GM23338 (cell line): ENCODE measurements at regions not wholly inside any gene's neighbourhood (a gene's known extent, or its start where the extent isn't known, plus 50 kb on each side); places are given as distances from the start of the nearest gene placed in this dataset.

ENCODE experiments used
- ATAC-seq: fragments of 200-7000 bp; cut with Tn5 transposase; 3 replicates; pipeline ENCODE4 v1.9.1; 2020
- DNase-seq: peaks from one replicate; pipeline ENCODE4 v3.0.0-alpha.2; 2015; ENCODE audit warnings: low spot score
- H2AFZ ChIP-seq: fragments of 200-600 bp; sonication (generic); 2 replicates; pipeline ENCODE4 v1.8.0; 2016; ENCODE audit warnings: antibody characterized with exemption, mild to moderate bottlenecking, moderate library complexity
- H3F3A ChIP-seq: fragments of 200-600 bp; sonication (generic); replicated peaks from 2 replicates; pipeline ENCODE4 v1.8.0; 2017; ENCODE audit warnings: antibody characterized with exemption, mixed run types, low read depth
- H3K27ac ChIP-seq: fragments of 200-600 bp; sonication (generic); 2 replicates; pipeline ENCODE4 v1.6.1; 2016; ENCODE audit warnings: low read depth
- H3K27me3 ChIP-seq: fragments of 200-600 bp; sonication (generic); 2 replicates; pipeline ENCODE4 v1.8.0; 2016; ENCODE audit warnings: mild to moderate bottlenecking, mixed run types, moderate library complexity; ENCODE audit not compliant: insufficient read depth
- H3K36me3 ChIP-seq: fragments of 200-600 bp; sonication (generic); 2 replicates; pipeline ENCODE4 v1.8.0; 2016; ENCODE audit warnings: mild to moderate bottlenecking; ENCODE audit not compliant: insufficient read depth
- H3K4me1 ChIP-seq: fragments of 200-600 bp; sonication (generic); 2 replicates; pipeline ENCODE4 v1.8.0; 2016; ENCODE audit warnings: mild to moderate bottlenecking, moderate library complexity; ENCODE audit not compliant: insufficient read depth
- H3K4me2 ChIP-seq: fragments of 200-600 bp; sonication (generic); 2 replicates; pipeline ENCODE4 v1.7.1; 2017; ENCODE audit warnings: mixed run types
- H3K4me3 ChIP-seq: fragments of 200-600 bp; sonication (generic); 2 replicates; pipeline ENCODE4 v1.6.1; 2016; ENCODE audit warnings: mixed run types
- H3K79me2 ChIP-seq: fragments of 200-600 bp; sonication (generic); replicated peaks from 2 replicates; pipeline ENCODE4 v1.8.0; 2017; ENCODE audit warnings: mild to moderate bottlenecking; ENCODE audit not compliant: insufficient read depth
- H3K9me2 ChIP-seq: fragments of 200-600 bp; sonication (generic); 2 replicates; pipeline ENCODE4 v1.8.0; 2017; ENCODE audit not compliant: insufficient read depth
- H4K20me1 ChIP-seq: fragments of 200-600 bp; sonication (generic); replicated peaks from 2 replicates; pipeline ENCODE4 v1.8.0; 2017; ENCODE audit warnings: mild to moderate bottlenecking; ENCODE audit not compliant: insufficient read depth
- H3K27ac Mint-ChIP-seq: 2 replicates; pipeline ENCODE4 v1.8.0; 2020; ENCODE audit warnings: inconsistent platforms, mild to moderate bottlenecking, moderate library complexity, mixed read lengths
- H3K27me3 Mint-ChIP-seq: 3 replicates; pipeline ENCODE4 v1.8.0; 2022; ENCODE audit warnings: low read depth, mild to moderate bottlenecking, moderate library complexity, mixed read lengths, inconsistent platforms; ENCODE audit not compliant: insufficient read depth, poor library complexity
- H3K36me3 Mint-ChIP-seq: 3 replicates; pipeline ENCODE4 v1.8.0; 2021; ENCODE audit warnings: low read depth, mild to moderate bottlenecking, inconsistent platforms, moderate library complexity, mixed read lengths
- H3K4me1 Mint-ChIP-seq: 3 replicates; pipeline ENCODE4 v1.8.0; 2020; ENCODE audit warnings: mild to moderate bottlenecking, inconsistent platforms, mixed read lengths
- H3K4me3 Mint-ChIP-seq: 3 replicates; pipeline ENCODE4 v1.8.0; 2021; ENCODE audit warnings: moderate library complexity, mild to moderate bottlenecking, inconsistent platforms, mixed read lengths
- H3K9me3 Mint-ChIP-seq: 3 replicates; pipeline ENCODE4 v1.8.0; 2020; ENCODE audit warnings: moderate library complexity, mild to moderate bottlenecking, inconsistent platforms, mixed read lengths
- CREB1 ChIP-seq: fragments of 250-450 bp; sonication (Bioruptor Pico); IDR thresholded peaks from 2 replicates; pipeline ENCODE4 v1.5.0; 2020; ENCODE audit warnings: low read depth, mild to moderate bottlenecking, moderate library complexity
- NANOG ChIP-seq: IDR thresholded peaks from 2 replicates; pipeline ENCODE4 v1.6.1; 2016; ENCODE audit warnings: antibody characterized with exemption, borderline replicate concordance
- POLR2AphosphoS5 ChIP-seq: IDR thresholded peaks from 2 replicates; pipeline ENCODE4 v1.6.1; 2016; ENCODE audit warnings: antibody characterized with exemption, low read depth
- STAT1 ChIP-seq: IDR thresholded peaks from one replicate; pipeline ENCODE4 v1.6.1; 2016; ENCODE audit warnings: antibody characterized with exemption; ENCODE audit not compliant: unreplicated experiment
- ZNF331 ChIP-seq: fragments of 250-450 bp; sonication (Bioruptor Pico); IDR thresholded peaks from 2 replicates; pipeline ENCODE4 v1.5.0; 2020; ENCODE audit warnings: low read depth, mild to moderate bottlenecking, moderate library complexity
- TF ChIP-seq, protein P1 (sequence below): IDR thresholded peaks from 2 replicates; pipeline ENCODE4 v1.6.1; 2016; ENCODE audit warnings: antibody characterized with exemption
- TF ChIP-seq, protein P2 (sequence below), 2 experiments: fragments of 200-600 bp in 1 of 2; sonication (generic) in 1 of 2; conservative IDR thresholded peaks; 2 replicates each; pipeline versions ENCODE4 v1.5.1 to v1.6.1; 2016 to 2017; ENCODE audit warnings: antibody characterized with exemption in 2 of 2, low read depth in 2 of 2, mild to moderate bottlenecking in 2 of 2, moderate library complexity in 1 of 2
- TF ChIP-seq, protein P3 (sequence below): fragments of 250-450 bp; sonication (Bioruptor Pico); IDR thresholded peaks from 2 replicates; pipeline ENCODE4 v1.5.0; 2020; ENCODE audit warnings: mild to moderate bottlenecking, moderate library complexity

DNA sequence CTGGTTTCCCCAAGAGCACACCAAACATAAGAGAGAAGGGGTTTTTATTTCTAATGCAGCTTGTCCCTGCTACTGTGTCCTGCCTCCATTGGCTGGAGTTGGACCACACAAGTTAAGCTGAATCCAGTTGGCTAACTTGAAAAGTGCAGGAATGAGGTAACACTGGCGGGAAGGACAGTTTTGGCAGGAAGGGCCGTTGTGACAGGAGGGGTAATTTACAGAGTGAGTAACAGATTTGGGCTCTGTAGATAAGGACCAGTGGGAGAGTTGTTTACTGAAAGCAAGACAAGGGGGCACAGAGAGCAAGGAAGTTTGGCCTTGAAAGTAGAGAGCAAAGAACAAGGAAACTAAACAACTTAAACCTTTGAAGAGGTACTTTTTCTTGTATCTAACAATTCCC is 1623.3 kb upstream of the RAG2 start:
- H3K4me2 ChIP-seq, result no peak overlapping the region
- H3K36me3 ChIP-seq, result peaks cover 6% of the 10 kb centered on the region
- ATAC-seq, result no peak
- TF ChIP-seq, protein P1, sequence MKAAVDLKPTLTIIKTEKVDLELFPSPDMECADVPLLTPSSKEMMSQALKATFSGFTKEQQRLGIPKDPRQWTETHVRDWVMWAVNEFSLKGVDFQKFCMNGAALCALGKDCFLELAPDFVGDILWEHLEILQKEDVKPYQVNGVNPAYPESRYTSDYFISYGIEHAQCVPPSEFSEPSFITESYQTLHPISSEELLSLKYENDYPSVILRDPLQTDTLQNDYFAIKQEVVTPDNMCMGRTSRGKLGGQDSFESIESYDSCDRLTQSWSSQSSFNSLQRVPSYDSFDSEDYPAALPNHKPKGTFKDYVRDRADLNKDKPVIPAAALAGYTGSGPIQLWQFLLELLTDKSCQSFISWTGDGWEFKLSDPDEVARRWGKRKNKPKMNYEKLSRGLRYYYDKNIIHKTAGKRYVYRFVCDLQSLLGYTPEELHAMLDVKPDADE, result no peak
- no peak for TF ChIP-seq POLR2AphosphoS5
- TF ChIP-seq, protein P2, sequence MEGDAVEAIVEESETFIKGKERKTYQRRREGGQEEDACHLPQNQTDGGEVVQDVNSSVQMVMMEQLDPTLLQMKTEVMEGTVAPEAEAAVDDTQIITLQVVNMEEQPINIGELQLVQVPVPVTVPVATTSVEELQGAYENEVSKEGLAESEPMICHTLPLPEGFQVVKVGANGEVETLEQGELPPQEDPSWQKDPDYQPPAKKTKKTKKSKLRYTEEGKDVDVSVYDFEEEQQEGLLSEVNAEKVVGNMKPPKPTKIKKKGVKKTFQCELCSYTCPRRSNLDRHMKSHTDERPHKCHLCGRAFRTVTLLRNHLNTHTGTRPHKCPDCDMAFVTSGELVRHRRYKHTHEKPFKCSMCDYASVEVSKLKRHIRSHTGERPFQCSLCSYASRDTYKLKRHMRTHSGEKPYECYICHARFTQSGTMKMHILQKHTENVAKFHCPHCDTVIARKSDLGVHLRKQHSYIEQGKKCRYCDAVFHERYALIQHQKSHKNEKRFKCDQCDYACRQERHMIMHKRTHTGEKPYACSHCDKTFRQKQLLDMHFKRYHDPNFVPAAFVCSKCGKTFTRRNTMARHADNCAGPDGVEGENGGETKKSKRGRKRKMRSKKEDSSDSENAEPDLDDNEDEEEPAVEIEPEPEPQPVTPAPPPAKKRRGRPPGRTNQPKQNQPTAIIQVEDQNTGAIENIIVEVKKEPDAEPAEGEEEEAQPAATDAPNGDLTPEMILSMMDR (conservative IDR thresholded peaks at IDR 0.05; ENCODE audit: low read depth in 2 of 2), result no peak
- no peak for TF ChIP-seq CREB1 (CRISPR knock-in tag)
- no peak for TF ChIP-seq STAT1
- TF ChIP-seq, protein P3, sequence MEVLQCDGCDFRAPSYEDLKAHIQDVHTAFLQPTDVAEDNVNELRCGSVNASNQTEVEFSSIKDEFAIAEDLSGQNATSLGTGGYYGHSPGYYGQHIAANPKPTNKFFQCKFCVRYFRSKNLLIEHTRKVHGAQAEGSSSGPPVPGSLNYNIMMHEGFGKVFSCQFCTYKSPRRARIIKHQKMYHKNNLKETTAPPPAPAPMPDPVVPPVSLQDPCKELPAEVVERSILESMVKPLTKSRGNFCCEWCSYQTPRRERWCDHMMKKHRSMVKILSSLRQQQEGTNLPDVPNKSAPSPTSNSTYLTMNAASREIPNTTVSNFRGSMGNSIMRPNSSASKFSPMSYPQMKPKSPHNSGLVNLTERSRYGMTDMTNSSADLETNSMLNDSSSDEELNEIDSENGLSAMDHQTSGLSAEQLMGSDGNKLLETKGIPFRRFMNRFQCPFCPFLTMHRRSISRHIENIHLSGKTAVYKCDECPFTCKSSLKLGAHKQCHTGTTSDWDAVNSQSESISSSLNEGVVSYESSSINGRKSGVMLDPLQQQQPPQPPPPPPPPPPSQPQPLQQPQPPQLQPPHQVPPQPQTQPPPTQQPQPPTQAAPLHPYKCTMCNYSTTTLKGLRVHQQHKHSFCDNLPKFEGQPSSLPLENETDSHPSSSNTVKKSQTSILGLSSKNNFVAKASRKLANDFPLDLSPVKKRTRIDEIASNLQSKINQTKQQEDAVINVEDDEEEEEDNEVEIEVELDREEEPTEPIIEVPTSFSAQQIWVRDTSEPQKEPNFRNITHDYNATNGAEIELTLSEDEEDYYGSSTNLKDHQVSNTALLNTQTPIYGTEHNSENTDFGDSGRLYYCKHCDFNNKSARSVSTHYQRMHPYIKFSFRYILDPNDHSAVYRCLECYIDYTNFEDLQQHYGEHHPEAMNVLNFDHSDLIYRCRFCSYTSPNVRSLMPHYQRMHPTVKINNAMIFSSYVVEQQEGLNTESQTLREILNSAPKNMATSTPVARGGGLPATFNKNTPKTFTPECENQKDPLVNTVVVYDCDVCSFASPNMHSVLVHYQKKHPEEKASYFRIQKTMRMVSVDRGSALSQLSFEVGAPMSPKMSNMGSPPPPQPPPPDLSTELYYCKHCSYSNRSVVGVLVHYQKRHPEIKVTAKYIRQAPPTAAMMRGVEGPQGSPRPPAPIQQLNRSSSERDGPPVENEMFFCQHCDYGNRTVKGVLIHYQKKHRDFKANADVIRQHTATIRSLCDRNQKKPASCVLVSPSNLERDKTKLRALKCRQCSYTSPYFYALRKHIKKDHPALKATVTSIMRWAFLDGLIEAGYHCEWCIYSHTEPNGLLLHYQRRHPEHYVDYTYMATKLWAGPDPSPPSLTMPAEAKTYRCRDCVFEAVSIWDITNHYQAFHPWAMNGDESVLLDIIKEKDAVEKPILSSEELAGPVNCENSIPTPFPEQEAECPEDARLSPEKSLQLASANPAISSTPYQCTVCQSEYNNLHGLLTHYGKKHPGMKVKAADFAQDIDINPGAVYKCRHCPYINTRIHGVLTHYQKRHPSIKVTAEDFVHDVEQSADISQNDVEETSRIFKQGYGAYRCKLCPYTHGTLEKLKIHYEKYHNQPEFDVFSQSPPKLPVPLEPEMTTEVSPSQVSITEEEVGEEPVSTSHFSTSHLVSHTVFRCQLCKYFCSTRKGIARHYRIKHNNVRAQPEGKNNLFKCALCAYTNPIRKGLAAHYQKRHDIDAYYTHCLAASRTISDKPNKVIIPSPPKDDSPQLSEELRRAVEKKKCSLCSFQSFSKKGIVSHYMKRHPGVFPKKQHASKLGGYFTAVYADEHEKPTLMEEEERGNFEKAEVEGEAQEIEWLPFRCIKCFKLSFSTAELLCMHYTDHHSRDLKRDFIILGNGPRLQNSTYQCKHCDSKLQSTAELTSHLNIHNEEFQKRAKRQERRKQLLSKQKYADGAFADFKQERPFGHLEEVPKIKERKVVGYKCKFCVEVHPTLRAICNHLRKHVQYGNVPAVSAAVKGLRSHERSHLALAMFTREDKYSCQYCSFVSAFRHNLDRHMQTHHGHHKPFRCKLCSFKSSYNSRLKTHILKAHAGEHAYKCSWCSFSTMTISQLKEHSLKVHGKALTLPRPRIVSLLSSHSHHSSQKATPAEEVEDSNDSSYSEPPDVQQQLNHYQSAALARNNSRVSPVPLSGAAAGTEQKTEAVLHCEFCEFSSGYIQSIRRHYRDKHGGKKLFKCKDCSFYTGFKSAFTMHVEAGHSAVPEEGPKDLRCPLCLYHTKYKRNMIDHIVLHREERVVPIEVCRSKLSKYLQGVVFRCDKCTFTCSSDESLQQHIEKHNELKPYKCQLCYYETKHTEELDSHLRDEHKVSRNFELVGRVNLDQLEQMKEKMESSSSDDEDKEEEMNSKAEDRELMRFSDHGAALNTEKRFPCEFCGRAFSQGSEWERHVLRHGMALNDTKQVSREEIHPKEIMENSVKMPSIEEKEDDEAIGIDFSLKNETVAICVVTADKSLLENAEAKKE (CRISPR knock-in tag), result no peak
- TF ChIP-seq ZNF331 (CRISPR knock-in tag), result no peak
- TF ChIP-seq NANOG, result no peak
- no peak overlapping the region for H3K4me3 Mint-ChIP-seq
- H2AFZ ChIP-seq, result no peak overlapping the region
- H3K4me3 ChIP-seq, result no peak overlapping the region
- peaks cover 1% of the 10 kb centered on the region for H3K27me3 Mint-ChIP-seq
- no peaks in the 10 kb centered on the region for H3K9me2 ChIP-seq
- no peaks in the 10 kb centered on the region for H3K27me3 ChIP-seq
- no peaks in the 10 kb centered on the region for H4K20me1 ChIP-seq
- no peaks in the 10 kb centered on the region for H3K4me1 ChIP-seq
- no peaks in the 10 kb centered on the region for H3F3A ChIP-seq
- H3K4me1 Mint-ChIP-seq, result no peaks in the 10 kb centered on the region
- H3K27ac ChIP-seq, result no peak overlapping the region
- no peak overlapping the region for H3K27ac Mint-ChIP-seq
- H3K9me3 Mint-ChIP-seq, result peaks cover 61% of the 10 kb centered on the region
- DNase-seq, result no peak
- peaks cover 59% of the 10 kb centered on the region for H3K36me3 Mint-ChIP-seq
- H3K79me2 ChIP-seq, result no peaks in the 10 kb centered on the region
